ENCODE measurements at regions not wholly inside any gene's neighbourhood (a gene's known extent, or its start where the extent isn't known, plus 50 kb on each side); places are given as distances from the start of the nearest gene placed in this dataset.

DNA sequence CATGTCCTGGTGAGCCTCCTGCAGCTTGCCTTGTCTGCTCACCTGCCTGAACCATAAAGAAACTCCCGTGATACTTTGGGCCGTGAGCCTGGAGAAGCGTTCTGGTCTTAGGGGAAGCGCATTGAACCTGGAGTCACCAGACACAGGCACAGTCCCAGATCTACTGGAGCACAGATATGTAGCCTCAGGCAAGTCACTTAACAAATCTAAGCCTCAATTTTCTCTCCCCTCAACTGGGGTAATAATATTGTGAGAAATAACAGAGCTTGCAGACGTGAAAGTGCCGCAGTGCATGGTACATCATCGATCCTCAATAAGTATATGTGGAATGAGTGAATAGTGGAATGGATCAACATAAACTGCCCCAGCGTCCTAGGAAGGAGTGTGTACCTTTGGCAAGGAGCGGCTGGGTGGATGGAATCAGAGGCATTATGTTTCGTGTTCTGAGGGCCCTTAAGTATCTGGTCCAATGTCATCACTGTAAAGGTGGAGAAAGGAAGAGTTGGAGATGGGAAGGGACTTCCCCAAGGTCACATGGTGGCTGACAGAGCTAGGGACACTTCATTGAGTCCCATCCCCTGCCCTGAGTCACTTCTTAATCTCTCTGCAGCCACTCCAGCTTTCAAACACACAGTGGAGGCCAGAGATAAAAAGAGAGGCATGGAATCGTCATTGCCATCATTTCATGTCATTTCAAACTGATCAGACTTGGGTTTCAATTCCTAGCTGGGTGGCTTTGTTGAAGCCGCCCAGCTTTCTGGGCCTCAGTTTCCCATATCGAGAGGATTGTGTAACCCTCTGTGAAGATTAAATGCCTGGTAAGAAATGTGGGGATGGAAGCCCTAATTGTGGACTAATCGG lies 172.4 kb downstream of the DDX1 start:
- no peak overlapping the region for H3K27ac ChIP-seq (ENCODE audit: low read depth, low read length)

GRCh38 chr2:15764683-15765011 lies 173.0 kb downstream of the DDX1 start:
- no peaks in the 10 kb centered on the region for H3K27me3 ChIP-seq (ENCODE audit: insufficient read depth, low read length)

More for the DNA sequence above, 172.4 kb downstream of the DDX1 start:
- H3K27me3 ChIP-seq (ENCODE audit: insufficient read depth, low read length), result no peaks in the 10 kb centered on the region
- WGBS, result 94% methylated on average over 14 of the region's 14 CpGs
- H3K9me3 ChIP-seq (ENCODE audit: insufficient read depth, low read depth, low read length), result no peaks in the 10 kb centered on the region
- no peaks in the 10 kb centered on the region for H3K36me3 ChIP-seq (ENCODE audit: insufficient read depth, low read length)
- H3K4me1 ChIP-seq (ENCODE audit: insufficient read depth, low read length), result no peaks in the 10 kb centered on the region
- no peak overlapping the region for H3K9ac ChIP-seq (ENCODE audit: low read depth, low read length)
- H3K4me3 ChIP-seq (ENCODE audit: low read length), result no peak overlapping the region

DNA sequence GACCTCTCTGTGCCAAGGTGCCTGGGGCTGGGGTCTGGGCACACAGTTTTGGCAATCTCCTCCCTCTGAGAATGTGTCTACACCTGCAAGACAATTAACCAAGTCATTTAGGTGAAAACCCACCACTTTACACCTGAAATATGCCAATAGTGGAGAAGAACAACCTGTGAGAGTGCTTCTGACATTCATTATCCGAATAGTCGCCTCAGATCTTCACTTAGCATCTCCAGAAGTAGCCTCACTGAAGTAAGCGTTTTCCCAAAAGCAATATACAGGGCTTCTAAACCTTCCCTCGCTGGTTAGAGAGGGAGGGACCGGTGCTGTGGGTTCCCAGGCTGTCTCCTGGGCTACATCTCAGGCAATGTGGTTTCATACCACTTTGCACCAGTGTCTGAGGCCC lies 173.5 kb downstream of the DDX1 start:
- WGBS, result 88% methylated on average over 5 of the region's 5 CpGs
- Histone ChIP-seq H3K27ac (ENCODE audit: low read depth, low read length) (no peak overlapping the region), H3K27me3 (ENCODE audit: insufficient read depth, low read length) (no peaks in the 10 kb centered on the region)

More at GRCh38 chr2:15764683-15765011, 173.0 kb downstream of the DDX1 start:
- no peaks in the 10 kb centered on the region for H3K9me3 ChIP-seq (ENCODE audit: insufficient read depth, low read depth, low read length)
- no peaks in the 10 kb centered on the region for H3K36me3 ChIP-seq (ENCODE audit: insufficient read depth, low read length)
- no peak overlapping the region for H3K4me3 ChIP-seq (ENCODE audit: low read length)
- no peak overlapping the region for H3K27ac ChIP-seq (ENCODE audit: low read depth, low read length)
- WGBS, result 81% methylated on average over 4 of the region's 4 CpGs
- no peaks in the 10 kb centered on the region for H3K4me1 ChIP-seq (ENCODE audit: insufficient read depth, low read length)
- no peak overlapping the region for H3K9ac ChIP-seq (ENCODE audit: low read depth, low read length)

GRCh38 chr2:15765686-15766302 lies 174.1 kb downstream of the DDX1 start:
- no peak overlapping the region for H3K9ac ChIP-seq (ENCODE audit: low read depth, low read length)
- no peak overlapping the region for H3K4me3 ChIP-seq (ENCODE audit: low read length)
- no peak overlapping the region for H3K27ac ChIP-seq (ENCODE audit: low read depth, low read length)
- H3K9me3 ChIP-seq (ENCODE audit: insufficient read depth, low read depth, low read length), result no peaks in the 10 kb centered on the region
- no peaks in the 10 kb centered on the region for H3K36me3 ChIP-seq (ENCODE audit: insufficient read depth, low read length)
- H3K27me3 ChIP-seq (ENCODE audit: insufficient read depth, low read length), result no peaks in the 10 kb centered on the region
- WGBS, result 95% methylated on average over 13 of the region's 13 CpGs
- no peaks in the 10 kb centered on the region for H3K4me1 ChIP-seq (ENCODE audit: insufficient read depth, low read length)

More for the DNA sequence above, 173.5 kb downstream of the DDX1 start:
- Histone ChIP-seq H3K4me1 (ENCODE audit: insufficient read depth, low read length) (no peaks in the 10 kb centered on the region), H3K9me3 (ENCODE audit: insufficient read depth, low read depth, low read length) (no peaks in the 10 kb centered on the region), H3K9ac (ENCODE audit: low read depth, low read length) (no peak overlapping the region), H3K4me3 (ENCODE audit: low read length) (no peak overlapping the region), H3K36me3 (ENCODE audit: insufficient read depth, low read length) (no peaks in the 10 kb centered on the region)

GRCh38 chr2:15766303-15766861 lies 174.0 kb upstream of the MYCN start:
- Histone ChIP-seq H3K27ac (ENCODE audit: low read depth, low read length) (no peak overlapping the region), H3K36me3 (ENCODE audit: insufficient read depth, low read length) (no peaks in the 10 kb centered on the region), H3K4me3 (ENCODE audit: low read length) (no peak overlapping the region), H3K27me3 (ENCODE audit: insufficient read depth, low read length) (no peaks in the 10 kb centered on the region), H3K9ac (ENCODE audit: low read depth, low read length) (no peak overlapping the region), H3K9me3 (ENCODE audit: insufficient read depth, low read depth, low read length) (no peaks in the 10 kb centered on the region), H3K4me1 (ENCODE audit: insufficient read depth, low read length) (no peaks in the 10 kb centered on the region)
- 92% methylated on average over 9 of the region's 9 CpGs for WGBS

- H3K9me3 ChIP-seq (ENCODE audit: insufficient read depth, low read depth, low read length), result no peaks in the 10 kb centered on the region
- no peak overlapping the region for H3K9ac ChIP-seq (ENCODE audit: low read depth, low read length)
- WGBS, result 92% methylated on average over 17 of the region's 17 CpGs
- H3K27ac ChIP-seq (ENCODE audit: low read depth, low read length), result no peak overlapping the region
- no peaks in the 10 kb centered on the region for H3K36me3 ChIP-seq (ENCODE audit: insufficient read depth, low read length)
- H3K27me3 ChIP-seq (ENCODE audit: insufficient read depth, low read length), result no peaks in the 10 kb centered on the region
- no peaks in the 10 kb centered on the region for H3K4me1 ChIP-seq (ENCODE audit: insufficient read depth, low read length)
- H3K4me3 ChIP-seq (ENCODE audit: low read length), result no peak overlapping the region
These were observed 173.3 kb upstream of the MYCN start for GRCh38 chr2:15766911-15767597.

DNA sequence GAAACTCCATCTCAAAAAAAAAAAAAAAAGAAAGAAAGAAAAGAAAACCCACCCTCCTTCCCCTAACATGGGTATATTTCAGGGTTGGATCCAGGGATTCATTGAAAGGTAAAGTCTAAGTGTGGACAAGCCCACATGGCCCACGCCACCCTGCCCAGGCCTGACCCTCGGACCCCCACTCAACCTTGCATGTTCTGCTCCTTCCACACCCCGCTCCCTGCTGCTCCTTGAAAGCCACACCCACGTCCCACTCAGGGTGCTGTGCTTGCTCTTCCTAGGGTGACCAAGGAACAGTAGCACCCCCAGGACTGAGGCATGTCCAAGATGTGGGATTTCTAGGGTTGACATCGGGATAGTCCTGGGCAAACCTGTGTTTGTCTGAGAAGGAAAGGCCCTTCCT lies 172.7 kb upstream of the MYCN start:
- no peak overlapping the region for H3K9ac ChIP-seq (ENCODE audit: low read depth, low read length)
- no peaks in the 10 kb centered on the region for H3K4me1 ChIP-seq (ENCODE audit: insufficient read depth, low read length)
- no peak overlapping the region for H3K27ac ChIP-seq (ENCODE audit: low read depth, low read length)
- no peaks in the 10 kb centered on the region for H3K27me3 ChIP-seq (ENCODE audit: insufficient read depth, low read length)
- H3K9me3 ChIP-seq (ENCODE audit: insufficient read depth, low read depth, low read length), result no peaks in the 10 kb centered on the region
- 94% methylated on average over 5 of the region's 5 CpGs for WGBS
- H3K36me3 ChIP-seq (ENCODE audit: insufficient read depth, low read length), result no peaks in the 10 kb centered on the region
- no peak overlapping the region for H3K4me3 ChIP-seq (ENCODE audit: low read length)

- H3K27me3 ChIP-seq (ENCODE audit: insufficient read depth, low read length), result no peaks in the 10 kb centered on the region
- H3K27ac ChIP-seq (ENCODE audit: low read depth, low read length), result no peak overlapping the region
- H3K4me1 ChIP-seq (ENCODE audit: insufficient read depth, low read length), result no peaks in the 10 kb centered on the region
- 93% methylated on average over 7 of the region's 7 CpGs for WGBS
- no peak overlapping the region for H3K4me3 ChIP-seq (ENCODE audit: low read length)
- H3K36me3 ChIP-seq (ENCODE audit: insufficient read depth, low read length), result no peaks in the 10 kb centered on the region
- no peak overlapping the region for H3K9ac ChIP-seq (ENCODE audit: low read depth, low read length)
- no peaks in the 10 kb centered on the region for H3K9me3 ChIP-seq (ENCODE audit: insufficient read depth, low read depth, low read length)
These were observed 172.2 kb upstream of the MYCN start for GRCh38 chr2:15768142-15768541.

- Histone ChIP-seq H3K27ac (ENCODE audit: low read depth, low read length) (no peak overlapping the region), H3K36me3 (ENCODE audit: insufficient read depth, low read length) (no peaks in the 10 kb centered on the region), H3K9ac (ENCODE audit: low read depth, low read length) (no peak overlapping the region), H3K4me3 (ENCODE audit: low read length) (no peak overlapping the region), H3K4me1 (ENCODE audit: insufficient read depth, low read length) (no peaks in the 10 kb centered on the region), H3K27me3 (ENCODE audit: insufficient read depth, low read length) (no peaks in the 10 kb centered on the region), H3K9me3 (ENCODE audit: insufficient read depth, low read depth, low read length) (no peaks in the 10 kb centered on the region)
- 70% methylated on average over 10 of the region's 10 CpGs for WGBS
These were observed 171.7 kb upstream of the MYCN start for GRCh38 chr2:15768615-15769014.

- no peaks in the 10 kb centered on the region for H3K36me3 ChIP-seq (ENCODE audit: insufficient read depth, low read length)
- no peaks in the 10 kb centered on the region for H3K9me3 ChIP-seq (ENCODE audit: insufficient read depth, low read depth, low read length)
- no peaks in the 10 kb centered on the region for H3K27me3 ChIP-seq (ENCODE audit: insufficient read depth, low read length)
- no peak overlapping the region for H3K9ac ChIP-seq (ENCODE audit: low read depth, low read length)
- no peaks in the 10 kb centered on the region for H3K4me1 ChIP-seq (ENCODE audit: insufficient read depth, low read length)
- no peak overlapping the region for H3K4me3 ChIP-seq (ENCODE audit: low read length)
- 90% methylated on average over 3 of the region's 3 CpGs for WGBS
- no peak overlapping the region for H3K27ac ChIP-seq (ENCODE audit: low read depth, low read length)
These were observed 171.1 kb upstream of the MYCN start for GRCh38 chr2:15769235-15769634.

All from HUES64 (cell line).